ENCODE measurements at regions not wholly inside any gene's neighbourhood (a gene's known extent, or its start where the extent isn't known, plus 50 kb on each side); places are given as distances from the start of the nearest gene placed in this dataset.

- TF ChIP-seq CTCF (IDR thresholded peaks at IDR 0.05) = no peak
- TF ChIP-seq POLR2AphosphoS5 (IDR thresholded peaks at IDR 0.05) = no peak
Measured at GRCh38 chr5:39892708-39893107, 467.9 kb upstream of the DAB2 start.

Data from transverse colon (tissue), 4 donors.